HEK293 (cell line): ENCODE measurements at regions not wholly inside any gene's neighbourhood (a gene's known extent, or its start where the extent isn't known, plus 50 kb on each side); places are given as distances from the start of the nearest gene placed in this dataset.

Experiments
- CTCF ChIA-PET: fragments of 350-600 bp; formaldehyde crosslinking; extraction: SDS; loops from one replicate; lab custom pipeline; 2021; ENCODE audit warnings: antibody characterized with exemption; lab: Yijun Ruan, JAX
- POLR2A ChIA-PET: fragments of 300-600 bp; formaldehyde crosslinking; extraction: SDS; loops from one replicate; lab custom pipeline; 2020; ENCODE audit warnings: antibody characterized with exemption, inconsistent platforms; lab: Yijun Ruan, JAX
- H3K27ac ChIP-seq: fragments of 200-500 bp; sonication (Bioruptor generic); 2 replicates; pipeline ENCODE4 v1.5.1; 2014; ENCODE audit warnings: low read depth, low read length, control low read depth, inconsistent platforms; ENCODE audit errors: extremely low read depth
- H3K36me3 ChIP-seq, 2 experiments: fragments of 200-500 bp in 1 of 2; sonication (Bioruptor generic) in 1 of 2; 1 replicate in 1 of 2; 2 replicates in 1 of 2; pipeline ENCODE4 v1.5.1; 2014 to 2017; ENCODE audit warnings: inconsistent platforms in 2 of 2, low read length in 2 of 2; ENCODE audit not compliant: control insufficient read depth in 2 of 2, insufficient read depth in 1 of 2
- H3K4me1 ChIP-seq: fragments of 200-500 bp; sonication (Bioruptor generic); 2 replicates; pipeline ENCODE4 v1.5.1; 2014; ENCODE audit warnings: mild to moderate bottlenecking, low read length, inconsistent platforms; ENCODE audit not compliant: control insufficient read depth, insufficient read depth
- H3K4me3 ChIP-seq: 2 replicates; pipeline ENCODE4 v1.5.1; 2011; ENCODE audit warnings: low read depth, mild to moderate bottlenecking, control low read depth, low read length, moderate library complexity
- H3K9me3 ChIP-seq: fragments of 200-500 bp; sonication (Bioruptor generic); 2 replicates; pipeline ENCODE4 v1.5.1; 2014; ENCODE audit warnings: low read depth, low read length, inconsistent platforms; ENCODE audit not compliant: control insufficient read depth, insufficient read depth
- GLIS2 ChIP-seq: fragments of 450-650 bp; formaldehyde crosslinking; IDR thresholded peaks from 2 replicates; pipeline ENCODE4 v1.5.1; 2016; ENCODE audit warnings: missing biosample characterization, missing genetic modification characterization
- KLF8 ChIP-seq: fragments of 450-650 bp; formaldehyde crosslinking; IDR thresholded peaks from 2 replicates; pipeline ENCODE4 v1.5.1; 2016; ENCODE audit warnings: missing biosample characterization, missing genetic modification characterization
- OVOL3 ChIP-seq: fragments of 450-650 bp; formaldehyde crosslinking; IDR thresholded peaks from 2 replicates; pipeline ENCODE4 v1.5.1; 2016; ENCODE audit warnings: missing biosample characterization, missing genetic modification characterization
- SCRT1 ChIP-seq: fragments of 450-650 bp; formaldehyde crosslinking; IDR thresholded peaks from 2 replicates; pipeline ENCODE4 v1.5.1; 2016; ENCODE audit warnings: missing biosample characterization, missing genetic modification characterization, borderline replicate concordance
- SP3 ChIP-seq: fragments of 450-650 bp; formaldehyde crosslinking; IDR thresholded peaks from 2 replicates; pipeline ENCODE4 v1.5.1; 2016; ENCODE audit warnings: missing biosample characterization, missing genetic modification characterization
- ZNF114 ChIP-seq: fragments of 450-650 bp; formaldehyde crosslinking; IDR thresholded peaks from 2 replicates; pipeline ENCODE4 v1.5.0; 2017; ENCODE audit warnings: missing biosample characterization, missing genetic modification characterization
- ZNF184 ChIP-seq: fragments of 450-650 bp; IDR thresholded peaks from 2 replicates; pipeline ENCODE4 v1.5.1; 2018; ENCODE audit warnings: missing biosample characterization, mild to moderate bottlenecking, missing genetic modification characterization
- ZNF19 ChIP-seq: fragments of 450-650 bp; formaldehyde crosslinking; IDR thresholded peaks from 2 replicates; pipeline ENCODE4; 2016; ENCODE audit warnings: missing biosample characterization, missing genetic modification characterization, low read depth
- ZNF366 ChIP-seq: fragments of 450-650 bp; formaldehyde crosslinking; conservative IDR thresholded peaks from 2 replicates; pipeline ENCODE4 v1.5.1; 2016; ENCODE audit warnings: missing biosample characterization, missing genetic modification characterization
- ZNF501 ChIP-seq: fragments of 450-650 bp; formaldehyde crosslinking; IDR thresholded peaks from 2 replicates; pipeline ENCODE4 v1.5.1; 2016; ENCODE audit warnings: missing biosample characterization, missing genetic modification characterization
- ZNF521 ChIP-seq: fragments of 450-650 bp; formaldehyde crosslinking; IDR thresholded peaks from 2 replicates; pipeline ENCODE4 v1.5.1; 2017; ENCODE audit warnings: missing biosample characterization, mild to moderate bottlenecking, missing genetic modification characterization
- ZNF544 ChIP-seq: fragments of 450-650 bp; formaldehyde crosslinking; IDR thresholded peaks from 2 replicates; pipeline ENCODE4 v1.5.0; 2017; ENCODE audit warnings: missing biosample characterization, missing genetic modification characterization
- ZNF561 ChIP-seq: fragments of 450-650 bp; IDR thresholded peaks from 2 replicates; pipeline ENCODE4 v1.5.1; 2018; ENCODE audit warnings: missing biosample characterization, missing genetic modification characterization, borderline replicate concordance
- ZNF623 ChIP-seq: fragments of 450-650 bp; formaldehyde crosslinking; IDR thresholded peaks from 2 replicates; pipeline ENCODE4 v1.5.1; 2016; ENCODE audit warnings: missing biosample characterization, missing genetic modification characterization
- ZNF747 ChIP-seq: fragments of 450-650 bp; formaldehyde crosslinking; IDR thresholded peaks from 2 replicates; pipeline ENCODE4 v1.5.1; 2016; ENCODE audit warnings: missing biosample characterization, missing genetic modification characterization
- ZNF76 ChIP-seq: fragments of 450-650 bp; formaldehyde crosslinking; IDR thresholded peaks from 2 replicates; pipeline ENCODE4; 2016; ENCODE audit warnings: low read depth, missing biosample characterization, missing genetic modification characterization, borderline replicate concordance
- ZNF830 ChIP-seq: fragments of 450-650 bp; IDR thresholded peaks from 2 replicates; pipeline ENCODE4 v1.5.0; 2018; ENCODE audit warnings: missing biosample characterization, missing genetic modification characterization, low read depth, mild to moderate bottlenecking, moderate library complexity
- ZSCAN23 ChIP-seq: fragments of 450-650 bp; formaldehyde crosslinking; IDR thresholded peaks from 2 replicates; pipeline ENCODE4 v1.5.1; 2016; ENCODE audit warnings: missing biosample characterization, missing genetic modification characterization
- TF ChIP-seq, protein P1 (sequence below): IDR thresholded peaks from 2 replicates; pipeline ENCODE4 v1.6.1; 2011; ENCODE audit warnings: mild to moderate bottlenecking, low read depth, low read length, borderline replicate concordance
- TF ChIP-seq, protein P2 (sequence below): fragments of 450-650 bp; formaldehyde crosslinking; IDR thresholded peaks from 2 replicates; pipeline ENCODE4 v1.5.1; 2016; ENCODE audit warnings: missing biosample characterization, missing genetic modification characterization
- TF ChIP-seq, protein P3 (sequence below): fragments of 450-650 bp; formaldehyde crosslinking; IDR thresholded peaks from 2 replicates; pipeline ENCODE4 v1.5.1; 2016; ENCODE audit warnings: missing biosample characterization, missing genetic modification characterization, borderline replicate concordance
- TF ChIP-seq, protein P4 (sequence below): fragments of 450-650 bp; formaldehyde crosslinking; IDR thresholded peaks from 2 replicates; pipeline ENCODE4 v1.5.1; 2016; ENCODE audit warnings: missing biosample characterization, missing genetic modification characterization, low read depth
- TF ChIP-seq, protein P5 (sequence below): fragments of 450-650 bp; formaldehyde crosslinking; IDR thresholded peaks from 2 replicates; pipeline ENCODE4 v1.5.1; 2016; ENCODE audit warnings: missing biosample characterization, missing genetic modification characterization
- TF ChIP-seq, protein P6 (sequence below): fragments of 450-650 bp; formaldehyde crosslinking; optimal IDR thresholded peaks from 2 replicates; pipeline ENCODE3; 2016; ENCODE audit warnings: missing biosample characterization, mild to moderate bottlenecking, missing genetic modification characterization

DNA sequence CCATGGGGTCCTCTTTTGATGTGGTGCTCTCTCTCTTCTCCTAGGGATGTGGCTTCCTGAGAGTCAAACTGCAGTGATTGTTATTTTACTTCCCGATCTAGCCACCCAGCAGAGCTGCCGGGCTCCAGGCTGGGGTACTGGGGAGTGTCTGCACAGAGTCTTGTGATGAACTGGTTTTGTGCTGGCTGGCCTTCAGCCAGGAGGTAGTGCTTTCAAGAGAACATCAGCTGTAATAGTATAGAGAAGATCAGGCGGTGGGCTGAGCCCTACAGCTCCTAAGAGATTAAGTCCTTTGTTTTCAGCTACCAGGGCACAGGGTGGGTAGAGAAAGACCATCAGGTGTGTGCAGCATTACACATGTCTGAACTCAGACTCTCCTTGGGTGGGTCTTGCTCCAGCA lies 59.0 kb upstream of the AGTR2 start:
- H3K36me3 ChIP-seq: no peaks in the 10 kb centered on the region
- CTCF ChIA-PET: no interaction called here
- no peak overlapping the region for H3K27ac ChIP-seq
- TF ChIP-seq ZNF114 (no peak), ZNF561 (tag by site-specific recombination) (no peak), SP3 (tag by site-specific recombination) (no peak), ZNF19 (no peak), ZNF544 (tag by site-specific recombination) (no peak), ZNF747 (tag by site-specific recombination) (no peak), ZNF366 (tag by site-specific recombination) (no peak), ZNF830 (no peak), OVOL3 (tag by site-specific recombination) (no peak), KLF8 (tag by site-specific recombination) (no peak), ZSCAN23 (no peak), ZNF521 (tag by site-specific recombination) (no peak), ZNF623 (tag by site-specific recombination) (no peak)
- TF ChIP-seq, protein P1, sequence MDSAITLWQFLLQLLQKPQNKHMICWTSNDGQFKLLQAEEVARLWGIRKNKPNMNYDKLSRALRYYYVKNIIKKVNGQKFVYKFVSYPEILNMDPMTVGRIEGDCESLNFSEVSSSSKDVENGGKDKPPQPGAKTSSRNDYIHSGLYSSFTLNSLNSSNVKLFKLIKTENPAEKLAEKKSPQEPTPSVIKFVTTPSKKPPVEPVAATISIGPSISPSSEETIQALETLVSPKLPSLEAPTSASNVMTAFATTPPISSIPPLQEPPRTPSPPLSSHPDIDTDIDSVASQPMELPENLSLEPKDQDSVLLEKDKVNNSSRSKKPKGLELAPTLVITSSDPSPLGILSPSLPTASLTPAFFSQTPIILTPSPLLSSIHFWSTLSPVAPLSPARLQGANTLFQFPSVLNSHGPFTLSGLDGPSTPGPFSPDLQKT: no peak
- TF ChIP-seq, protein P2, sequence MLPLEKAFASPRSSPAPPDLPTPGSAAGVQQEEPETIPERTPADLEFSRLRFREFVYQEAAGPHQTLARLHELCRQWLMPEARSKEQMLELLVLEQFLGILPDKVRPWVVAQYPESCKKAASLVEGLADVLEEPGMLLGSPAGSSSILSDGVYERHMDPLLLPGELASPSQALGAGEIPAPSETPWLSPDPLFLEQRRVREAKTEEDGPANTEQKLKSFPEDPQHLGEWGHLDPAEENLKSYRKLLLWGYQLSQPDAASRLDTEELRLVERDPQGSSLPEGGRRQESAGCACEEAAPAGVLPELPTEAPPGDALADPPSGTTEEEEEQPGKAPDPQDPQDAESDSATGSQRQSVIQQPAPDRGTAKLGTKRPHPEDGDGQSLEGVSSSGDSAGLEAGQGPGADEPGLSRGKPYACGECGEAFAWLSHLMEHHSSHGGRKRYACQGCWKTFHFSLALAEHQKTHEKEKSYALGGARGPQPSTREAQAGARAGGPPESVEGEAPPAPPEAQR (tag by site-specific recombination): no peak
- TF ChIP-seq, protein P3, sequence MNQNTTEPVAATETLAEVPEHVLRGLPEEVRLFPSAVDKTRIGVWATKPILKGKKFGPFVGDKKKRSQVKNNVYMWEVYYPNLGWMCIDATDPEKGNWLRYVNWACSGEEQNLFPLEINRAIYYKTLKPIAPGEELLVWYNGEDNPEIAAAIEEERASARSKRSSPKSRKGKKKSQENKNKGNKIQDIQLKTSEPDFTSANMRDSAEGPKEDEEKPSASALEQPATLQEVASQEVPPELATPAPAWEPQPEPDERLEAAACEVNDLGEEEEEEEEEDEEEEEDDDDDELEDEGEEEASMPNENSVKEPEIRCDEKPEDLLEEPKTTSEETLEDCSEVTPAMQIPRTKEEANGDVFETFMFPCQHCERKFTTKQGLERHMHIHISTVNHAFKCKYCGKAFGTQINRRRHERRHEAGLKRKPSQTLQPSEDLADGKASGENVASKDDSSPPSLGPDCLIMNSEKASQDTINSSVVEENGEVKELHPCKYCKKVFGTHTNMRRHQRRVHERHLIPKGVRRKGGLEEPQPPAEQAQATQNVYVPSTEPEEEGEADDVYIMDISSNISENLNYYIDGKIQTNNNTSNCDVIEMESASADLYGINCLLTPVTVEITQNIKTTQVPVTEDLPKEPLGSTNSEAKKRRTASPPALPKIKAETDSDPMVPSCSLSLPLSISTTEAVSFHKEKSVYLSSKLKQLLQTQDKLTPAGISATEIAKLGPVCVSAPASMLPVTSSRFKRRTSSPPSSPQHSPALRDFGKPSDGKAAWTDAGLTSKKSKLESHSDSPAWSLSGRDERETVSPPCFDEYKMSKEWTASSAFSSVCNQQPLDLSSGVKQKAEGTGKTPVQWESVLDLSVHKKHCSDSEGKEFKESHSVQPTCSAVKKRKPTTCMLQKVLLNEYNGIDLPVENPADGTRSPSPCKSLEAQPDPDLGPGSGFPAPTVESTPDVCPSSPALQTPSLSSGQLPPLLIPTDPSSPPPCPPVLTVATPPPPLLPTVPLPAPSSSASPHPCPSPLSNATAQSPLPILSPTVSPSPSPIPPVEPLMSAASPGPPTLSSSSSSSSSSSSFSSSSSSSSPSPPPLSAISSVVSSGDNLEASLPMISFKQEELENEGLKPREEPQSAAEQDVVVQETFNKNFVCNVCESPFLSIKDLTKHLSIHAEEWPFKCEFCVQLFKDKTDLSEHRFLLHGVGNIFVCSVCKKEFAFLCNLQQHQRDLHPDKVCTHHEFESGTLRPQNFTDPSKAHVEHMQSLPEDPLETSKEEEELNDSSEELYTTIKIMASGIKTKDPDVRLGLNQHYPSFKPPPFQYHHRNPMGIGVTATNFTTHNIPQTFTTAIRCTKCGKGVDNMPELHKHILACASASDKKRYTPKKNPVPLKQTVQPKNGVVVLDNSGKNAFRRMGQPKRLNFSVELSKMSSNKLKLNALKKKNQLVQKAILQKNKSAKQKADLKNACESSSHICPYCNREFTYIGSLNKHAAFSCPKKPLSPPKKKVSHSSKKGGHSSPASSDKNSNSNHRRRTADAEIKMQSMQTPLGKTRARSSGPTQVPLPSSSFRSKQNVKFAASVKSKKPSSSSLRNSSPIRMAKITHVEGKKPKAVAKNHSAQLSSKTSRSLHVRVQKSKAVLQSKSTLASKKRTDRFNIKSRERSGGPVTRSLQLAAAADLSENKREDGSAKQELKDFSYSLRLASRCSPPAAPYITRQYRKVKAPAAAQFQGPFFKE (tag by site-specific recombination): no peak
- POLR2A ChIA-PET: no interaction called here
- H3K9me3 ChIP-seq: no peaks in the 10 kb centered on the region
- no peaks in the 10 kb centered on the region for H3K4me1 ChIP-seq
- no peak overlapping the region for H3K4me3 ChIP-seq

DNA sequence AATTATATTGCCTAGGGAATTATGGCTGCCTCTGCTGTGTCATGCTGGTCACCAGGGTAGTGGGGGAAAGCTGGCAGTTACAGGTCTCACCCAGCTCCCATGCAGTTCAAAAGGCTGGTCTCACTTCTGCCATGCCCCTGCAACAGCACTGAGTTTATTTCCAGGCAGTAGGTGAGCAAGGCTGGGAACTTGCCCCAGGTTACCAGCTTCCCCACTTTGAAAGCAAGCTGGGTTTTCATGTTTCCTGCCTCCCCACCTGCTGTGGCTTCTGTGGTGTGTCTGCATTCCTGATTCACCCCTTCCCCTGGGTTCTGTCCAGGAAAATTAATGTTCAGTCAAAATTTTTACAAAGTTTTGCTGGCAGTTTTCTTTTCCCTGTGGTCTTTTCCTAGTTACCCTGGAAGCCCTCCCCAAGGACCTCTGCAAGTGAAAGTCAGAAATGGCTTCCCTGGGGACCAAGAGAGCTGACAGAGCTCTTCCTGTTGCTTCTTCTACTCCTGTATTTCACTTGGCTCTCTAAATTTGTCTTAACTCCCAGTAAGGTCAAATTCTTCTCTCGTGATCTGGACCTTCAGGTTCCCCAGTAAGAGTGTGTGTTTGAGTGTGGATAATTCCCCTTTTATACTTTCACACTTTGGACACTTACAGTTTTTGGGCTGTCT lies 58.5 kb upstream of the AGTR2 start:
- Histone ChIP-seq H3K4me1 (no peaks in the 10 kb centered on the region), H3K9me3 (no peaks in the 10 kb centered on the region), H3K36me3 (no peaks in the 10 kb centered on the region), H3K27ac (no peak overlapping the region), H3K4me3 (no peak overlapping the region)
- CTCF ChIA-PET: interaction anchor here (0.8 kb wide), 1 partner anchor 17 kb away, joined by 3 read pairs; no protein-coding TSS in a partner anchor
- POLR2A ChIA-PET: no interaction called here
- TF ChIP-seq, protein P4, sequence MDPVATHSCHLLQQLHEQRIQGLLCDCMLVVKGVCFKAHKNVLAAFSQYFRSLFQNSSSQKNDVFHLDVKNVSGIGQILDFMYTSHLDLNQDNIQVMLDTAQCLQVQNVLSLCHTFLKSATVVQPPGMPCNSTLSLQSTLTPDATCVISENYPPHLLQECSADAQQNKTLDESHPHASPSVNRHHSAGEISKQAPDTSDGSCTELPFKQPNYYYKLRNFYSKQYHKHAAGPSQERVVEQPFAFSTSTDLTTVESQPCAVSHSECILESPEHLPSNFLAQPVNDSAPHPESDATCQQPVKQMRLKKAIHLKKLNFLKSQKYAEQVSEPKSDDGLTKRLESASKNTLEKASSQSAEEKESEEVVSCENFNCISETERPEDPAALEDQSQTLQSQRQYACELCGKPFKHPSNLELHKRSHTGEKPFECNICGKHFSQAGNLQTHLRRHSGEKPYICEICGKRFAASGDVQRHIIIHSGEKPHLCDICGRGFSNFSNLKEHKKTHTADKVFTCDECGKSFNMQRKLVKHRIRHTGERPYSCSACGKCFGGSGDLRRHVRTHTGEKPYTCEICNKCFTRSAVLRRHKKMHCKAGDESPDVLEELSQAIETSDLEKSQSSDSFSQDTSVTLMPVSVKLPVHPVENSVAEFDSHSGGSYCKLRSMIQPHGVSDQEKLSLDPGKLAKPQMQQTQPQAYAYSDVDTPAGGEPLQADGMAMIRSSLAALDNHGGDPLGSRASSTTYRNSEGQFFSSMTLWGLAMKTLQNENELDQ (tag by site-specific recombination): no peak
- TF ChIP-seq ZNF184 (tag by site-specific recombination) (no peak), SCRT1 (no peak), ZNF76 (no peak), GLIS2 (no peak), ZNF501 (tag by site-specific recombination) (no peak)
- TF ChIP-seq, protein P5, sequence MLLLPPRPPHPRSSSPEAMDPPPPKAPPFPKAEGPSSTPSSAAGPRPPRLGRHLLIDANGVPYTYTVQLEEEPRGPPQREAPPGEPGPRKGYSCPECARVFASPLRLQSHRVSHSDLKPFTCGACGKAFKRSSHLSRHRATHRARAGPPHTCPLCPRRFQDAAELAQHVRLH (tag by site-specific recombination): no peak
- TF ChIP-seq, protein P6, sequence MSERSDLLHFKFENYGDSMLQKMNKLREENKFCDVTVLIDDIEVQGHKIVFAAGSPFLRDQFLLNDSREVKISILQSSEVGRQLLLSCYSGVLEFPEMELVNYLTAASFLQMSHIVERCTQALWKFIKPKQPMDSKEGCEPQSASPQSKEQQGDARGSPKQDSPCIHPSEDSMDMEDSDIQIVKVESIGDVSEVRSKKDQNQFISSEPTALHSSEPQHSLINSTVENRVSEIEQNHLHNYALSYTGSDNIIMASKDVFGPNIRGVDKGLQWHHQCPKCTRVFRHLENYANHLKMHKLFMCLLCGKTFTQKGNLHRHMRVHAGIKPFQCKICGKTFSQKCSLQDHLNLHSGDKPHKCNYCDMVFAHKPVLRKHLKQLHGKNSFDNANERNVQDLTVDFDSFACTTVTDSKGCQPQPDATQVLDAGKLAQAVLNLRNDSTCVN (tag by site-specific recombination): no peak
